ENCODE measurements at regions not wholly inside any gene's neighbourhood (a gene's known extent, or its start where the extent isn't known, plus 50 kb on each side); places are given as distances from the start of the nearest gene placed in this dataset.

GRCh38 chr6:67496191-67496590 is 1138.9 kb upstream of the ADGRB3 start (continued):
- TF ChIP-seq ZNF41 (CRISPR knock-in tag; conservative IDR thresholded peaks at IDR 0.05) (no peak), ZNF165 (CRISPR knock-in tag; IDR thresholded peaks at IDR 0.05; ENCODE audit: borderline replicate concordance) (no peak), ZNF274 (IDR thresholded peaks at IDR 0.05; ENCODE audit: borderline replicate concordance, low read depth, low read length) (no peak), CTCFL (IDR thresholded peaks at IDR 0.05; ENCODE audit: borderline replicate concordance, insufficient read depth, low read depth, low read length, poor library complexity, severe bottlenecking) (no peak), EHMT2 (IDR thresholded peaks at IDR 0.05) (no peak), RERE (CRISPR knock-in tag; IDR thresholded peaks at IDR 0.05; ENCODE audit: borderline replicate concordance) (no peak), ARID1B (IDR thresholded peaks at IDR 0.05) (peak; percentile 87), FOXA3 (CRISPR knock-in tag; conservative IDR thresholded peaks at IDR 0.05 in 1 of 2, IDR thresholded peaks at IDR 0.05 in 1 of 2) (no peak), NCOA4 (IDR thresholded peaks at IDR 0.05; ENCODE audit: partially characterized antibody) (no peak), IRF9 (tag; IDR thresholded peaks at IDR 0.05) (no peak), CHCHD3 (CRISPR knock-in tag; IDR thresholded peaks at IDR 0.05) (no peak), E2F6 (IDR thresholded peaks at IDR 0.05; ENCODE audit: borderline replicate concordance in 1 of 2, extremely low read depth in 1 of 2, insufficient read depth in 1 of 2, insufficient read length in 1 of 2, low read depth in 1 of 2, low read length in 1 of 2, poor library complexity in 1 of 2, severe bottlenecking in 1 of 2) (no peak), FIP1L1 (IDR thresholded peaks at IDR 0.05; ENCODE audit: low read depth, low read length, poor library complexity, severe bottlenecking) (no peak), PCBP2 (IDR thresholded peaks at IDR 0.05; ENCODE audit: low read depth, low read length, poor library complexity, severe bottlenecking) (no peak), TCF3 (CRISPR knock-in tag; IDR thresholded peaks at IDR 0.05) (peak; percentile 43; the same call in 1 of the 2 replicates), ZBTB1 (CRISPR knock-in tag; IDR thresholded peaks at IDR 0.05; ENCODE audit: borderline replicate concordance, low read depth) (no peak), TRIM24 (IDR thresholded peaks at IDR 0.05) (peak; percentile 85 to 86), ZNF134 (CRISPR knock-in tag; conservative IDR thresholded peaks at IDR 0.05) (no peak), MCM3 (IDR thresholded peaks at IDR 0.05) (no peak)

All from K562 (cell line).